Fibroblast of the aortic adventitia (primary cell): ENCODE measurements at regions not wholly inside any gene's neighbourhood (a gene's known extent, or its start where the extent isn't known, plus 50 kb on each side); places are given as distances from the start of the nearest gene placed in this dataset.

Experiments used
- DNase-seq: peaks from one replicate; pipeline ENCODE4 v3.0.0-alpha.2; 2010; ENCODE audit warnings: low read depth
- H3K4me3 ChIP-seq: 2 replicates; pipeline ENCODE4 v1.5.1; 2011; ENCODE audit warnings: low read depth, mild to moderate bottlenecking, control low read depth, low read length, moderate library complexity
- CTCF ChIP-seq: IDR thresholded peaks from 2 replicates; pipeline ENCODE4 v1.5.1; 2011; ENCODE audit warnings: mild to moderate bottlenecking, low read length, control low read depth, inconsistent platforms; ENCODE audit not compliant: insufficient read depth

DNA sequence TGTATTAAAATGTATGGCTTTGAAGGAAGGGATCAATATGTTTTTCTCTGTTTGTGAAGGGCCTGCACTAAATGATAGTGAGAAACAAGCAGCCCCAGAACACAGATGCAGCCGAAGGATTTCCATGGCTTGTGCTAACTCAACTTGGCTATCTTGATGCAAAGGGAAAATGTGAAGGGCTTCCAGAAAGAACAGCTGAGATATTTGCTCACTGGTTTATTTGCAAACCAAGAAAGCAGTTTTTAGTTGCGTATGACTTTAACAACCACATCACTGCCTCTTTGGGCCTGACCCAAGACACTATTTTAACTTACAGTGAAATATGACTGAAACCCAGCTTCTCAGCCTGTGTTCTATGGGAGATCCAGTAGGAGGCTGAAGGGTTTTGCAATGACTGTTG, 369.9 kb downstream of the SETD4 start:
- DNase-seq: no peak
- H3K4me3 ChIP-seq: no peak overlapping the region
- TF ChIP-seq CTCF: no peak

DNA sequence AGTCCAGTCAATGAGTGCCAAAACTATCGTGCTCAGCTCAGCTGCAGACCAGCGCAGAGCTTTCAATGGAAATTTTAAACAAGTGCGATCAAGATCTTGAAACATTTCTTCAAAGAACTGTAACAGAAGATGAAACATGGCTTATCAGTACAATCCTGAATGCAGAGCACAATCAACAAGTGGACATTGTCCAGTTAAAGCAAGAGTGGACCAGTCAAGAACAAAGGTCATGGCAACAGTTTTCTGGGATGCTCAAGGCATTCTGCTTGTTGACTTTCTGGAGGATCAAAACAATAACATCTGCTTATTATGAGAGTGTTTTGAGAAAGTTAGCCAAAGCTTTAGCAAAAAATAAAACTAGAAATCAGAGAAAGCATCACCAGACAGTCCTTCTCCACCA, 374.2 kb downstream of the SETD4 start:
- DNase-seq: no peak
- H3K4me3 ChIP-seq: no peak overlapping the region
- no peak for TF ChIP-seq CTCF

DNA sequence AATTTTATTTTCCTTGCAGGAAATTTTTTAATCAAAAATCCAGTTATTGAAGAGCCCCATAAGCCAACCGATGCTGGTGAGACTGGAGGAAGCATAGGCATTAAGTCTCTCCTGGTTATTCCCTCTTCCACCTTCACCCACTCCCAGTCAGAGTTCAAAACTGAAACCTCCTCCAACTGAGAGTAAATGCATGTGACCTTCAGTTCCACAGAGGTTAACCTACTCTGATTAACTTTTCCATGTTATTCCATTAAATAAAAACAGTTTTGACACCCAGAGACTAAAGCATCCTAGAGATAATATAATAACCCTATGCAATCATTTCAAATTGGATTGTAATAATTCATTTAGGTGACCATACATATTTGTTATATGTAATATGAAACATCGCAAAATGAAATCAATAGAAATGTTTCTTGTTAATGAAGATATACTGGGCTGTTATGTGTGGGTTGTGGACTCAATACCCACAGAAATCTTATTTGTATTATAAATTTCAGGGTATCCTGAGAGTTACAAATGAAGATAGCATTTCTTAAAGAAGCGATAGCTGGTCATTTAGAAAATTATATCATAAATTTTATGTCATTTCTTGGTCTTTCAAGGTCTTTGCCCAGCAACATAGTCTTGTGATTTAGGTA, 376.5 kb downstream of the SETD4 start:
- DNase-seq: no peak
- no peak for TF ChIP-seq CTCF
- H3K4me3 ChIP-seq: no peak overlapping the region

- peak; percentile 5 for DNase-seq
- H3K4me3 ChIP-seq: no peak overlapping the region
- no peak for TF ChIP-seq CTCF
Measured at GRCh38 chr21:35682904-35683549, 377.3 kb downstream of the SETD4 start.

- H3K4me3 ChIP-seq: no peak overlapping the region
- no peak for DNase-seq
- TF ChIP-seq CTCF: no peak
Measured at GRCh38 chr21:35681946-35682345, 378.4 kb downstream of the SETD4 start.

DNA sequence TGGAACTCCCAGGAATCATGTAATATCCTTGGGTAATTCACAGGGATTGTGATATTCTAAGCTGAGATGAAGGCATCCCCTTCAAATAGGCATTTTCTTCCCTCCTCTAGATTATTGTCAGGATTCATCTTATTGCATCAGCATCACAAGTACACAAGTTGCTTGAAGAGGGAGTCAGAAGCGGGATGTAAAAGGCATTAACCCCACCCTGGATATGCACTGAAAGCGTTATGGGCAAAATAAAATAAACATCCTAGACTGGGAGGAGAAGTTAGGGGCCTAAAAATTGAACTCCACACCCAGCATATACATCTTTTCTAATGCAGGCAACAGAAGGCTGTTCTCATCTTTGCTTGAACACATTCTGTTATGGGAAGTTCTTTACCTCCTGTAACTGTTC, 381.2 kb downstream of the SETD4 start:
- TF ChIP-seq CTCF: no peak
- no peak for DNase-seq
- no peak overlapping the region for H3K4me3 ChIP-seq

GRCh38 chr21:35678393-35678792, 381.9 kb downstream of the SETD4 start:
- no peak for DNase-seq
- no peak overlapping the region for H3K4me3 ChIP-seq
- no peak for TF ChIP-seq CTCF
